ENCODE measurements at regions not wholly inside any gene's neighbourhood (a gene's known extent, or its start where the extent isn't known, plus 50 kb on each side); places are given as distances from the start of the nearest gene placed in this dataset.
A peak's percentile ranks its signal among the peaks of the same experiment; 100 is the strongest.

GRCh38 chr11:38788561-38788960, 2190.5 kb upstream of the RAG2 start:
- TF ChIP-seq EP300 (IDR thresholded peaks at IDR 0.05) (no peak), POLR2A (IDR thresholded peaks at IDR 0.05) (no peak)
- TF ChIP-seq, protein P1, sequence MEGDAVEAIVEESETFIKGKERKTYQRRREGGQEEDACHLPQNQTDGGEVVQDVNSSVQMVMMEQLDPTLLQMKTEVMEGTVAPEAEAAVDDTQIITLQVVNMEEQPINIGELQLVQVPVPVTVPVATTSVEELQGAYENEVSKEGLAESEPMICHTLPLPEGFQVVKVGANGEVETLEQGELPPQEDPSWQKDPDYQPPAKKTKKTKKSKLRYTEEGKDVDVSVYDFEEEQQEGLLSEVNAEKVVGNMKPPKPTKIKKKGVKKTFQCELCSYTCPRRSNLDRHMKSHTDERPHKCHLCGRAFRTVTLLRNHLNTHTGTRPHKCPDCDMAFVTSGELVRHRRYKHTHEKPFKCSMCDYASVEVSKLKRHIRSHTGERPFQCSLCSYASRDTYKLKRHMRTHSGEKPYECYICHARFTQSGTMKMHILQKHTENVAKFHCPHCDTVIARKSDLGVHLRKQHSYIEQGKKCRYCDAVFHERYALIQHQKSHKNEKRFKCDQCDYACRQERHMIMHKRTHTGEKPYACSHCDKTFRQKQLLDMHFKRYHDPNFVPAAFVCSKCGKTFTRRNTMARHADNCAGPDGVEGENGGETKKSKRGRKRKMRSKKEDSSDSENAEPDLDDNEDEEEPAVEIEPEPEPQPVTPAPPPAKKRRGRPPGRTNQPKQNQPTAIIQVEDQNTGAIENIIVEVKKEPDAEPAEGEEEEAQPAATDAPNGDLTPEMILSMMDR (IDR thresholded peaks at IDR 0.05), result no peak
- H3K4me1 ChIP-seq (ENCODE audit: insufficient read depth), result no peaks in the 10 kb centered on the region
- no peaks in the 10 kb centered on the region for H3K27me3 ChIP-seq
- no peaks in the 10 kb centered on the region for H3K9me3 ChIP-seq
- intact Hi-C loops (cut with DNase I), result no loop called here
- no peak overlapping the region for H3K4me3 ChIP-seq
- H3K27ac ChIP-seq, result no peak overlapping the region
- H3K36me3 ChIP-seq, result no peaks in the 10 kb centered on the region
- DNase-seq, result no peak

DNA sequence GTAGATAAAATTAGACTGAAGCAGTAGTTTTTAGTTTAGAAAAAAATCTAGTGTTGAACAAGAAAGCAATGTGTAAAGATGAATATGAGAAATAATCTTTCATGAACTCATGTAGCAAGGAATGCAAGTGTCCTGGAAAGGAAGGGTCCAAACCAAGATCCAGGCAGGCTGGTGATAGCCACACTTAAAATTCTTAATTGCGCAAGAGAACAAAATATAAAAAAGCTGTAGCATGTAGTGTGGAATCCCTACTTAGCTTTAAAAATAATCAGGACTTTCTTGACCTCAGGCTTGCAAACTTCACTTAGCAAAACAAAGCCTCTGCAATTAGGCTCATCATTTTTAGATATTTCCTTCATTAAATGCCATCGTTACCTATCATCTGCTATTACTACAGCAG, 2186.1 kb upstream of the RAG2 start:
- H3K9me3 ChIP-seq, result no peaks in the 10 kb centered on the region
- TF ChIP-seq POLR2A (IDR thresholded peaks at IDR 0.05), result no peak
- TF ChIP-seq, protein P1 (IDR thresholded peaks at IDR 0.05), result no peak
- no peak for TF ChIP-seq EP300 (IDR thresholded peaks at IDR 0.05)
- no peaks in the 10 kb centered on the region for H3K4me1 ChIP-seq (ENCODE audit: insufficient read depth)
- H3K36me3 ChIP-seq, result no peaks in the 10 kb centered on the region
- no peaks in the 10 kb centered on the region for H3K27me3 ChIP-seq
- WGBS, 3 donors, result 54 to 81% (median 80%) methylated on average over 2 of the region's 2 CpGs
- intact Hi-C loops (cut with DNase I), result no loop called here
- H3K27ac ChIP-seq, result no peak overlapping the region
- no peak overlapping the region for H3K4me3 ChIP-seq
- DNase-seq, result no peak

- intact Hi-C loops (cut with DNase I), result no loop called here
Measured at GRCh38 chr11:38766796-38767195, 2168.8 kb upstream of the RAG2 start.

GRCh38 chr11:38759394-38759793, 2161.4 kb upstream of the RAG2 start:
- Histone ChIP-seq H3K4me1 (ENCODE audit: insufficient read depth) (no peaks in the 10 kb centered on the region), H3K27me3 (no peaks in the 10 kb centered on the region), H3K27ac (peak overlapping the region in 1 of 2 donors; percentile 32), H3K9me3 (no peaks in the 10 kb centered on the region), H3K36me3 (no peaks in the 10 kb centered on the region), H3K4me3 (no peak overlapping the region)
- DNase-seq, result no peak
- TF ChIP-seq POLR2A (IDR thresholded peaks at IDR 0.05) (no peak), EP300 (IDR thresholded peaks at IDR 0.05) (no peak)
- TF ChIP-seq, protein P1 (IDR thresholded peaks at IDR 0.05), result no peak
- intact Hi-C loops (cut with DNase I), result no loop called here

More at GRCh38 chr11:38766796-38767195, 2168.8 kb upstream of the RAG2 start:
- Histone ChIP-seq H3K9me3 (no peaks in the 10 kb centered on the region), H3K4me1 (ENCODE audit: insufficient read depth) (no peaks in the 10 kb centered on the region), H3K27ac (no peak overlapping the region), H3K36me3 (no peaks in the 10 kb centered on the region), H3K4me3 (no peak overlapping the region), H3K27me3 (no peaks in the 10 kb centered on the region)
- TF ChIP-seq EP300 (IDR thresholded peaks at IDR 0.05) (no peak), POLR2A (IDR thresholded peaks at IDR 0.05) (no peak)
- TF ChIP-seq, protein P1 (IDR thresholded peaks at IDR 0.05), result no peak
- DNase-seq, result no peak

DNA sequence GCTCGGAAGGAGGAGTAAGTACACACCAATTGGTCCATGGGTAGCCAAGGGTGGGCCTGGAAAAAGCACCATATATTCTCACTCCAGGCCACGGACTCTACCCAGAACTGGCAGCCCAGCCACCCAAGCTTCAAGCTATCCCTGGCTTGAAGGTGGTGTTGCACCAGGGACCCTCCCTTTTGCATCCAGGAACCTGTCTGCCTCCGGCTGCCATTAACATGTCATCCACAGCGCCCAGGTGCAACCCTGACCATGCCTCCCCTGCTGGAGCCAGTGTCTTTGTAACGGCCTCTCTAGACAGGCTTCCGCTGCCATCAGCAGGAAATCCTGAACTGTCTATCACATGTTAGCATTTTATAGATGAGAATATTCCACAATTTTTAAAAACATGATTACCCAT, 2158.5 kb upstream of the RAG2 start:
- no peaks in the 10 kb centered on the region for H3K4me1 ChIP-seq (ENCODE audit: insufficient read depth)
- no peaks in the 10 kb centered on the region for H3K27me3 ChIP-seq
- intact Hi-C loops (cut with DNase I), result no loop called here
- H3K9me3 ChIP-seq, result no peaks in the 10 kb centered on the region
- TF ChIP-seq EP300 (IDR thresholded peaks at IDR 0.05) (no peak), POLR2A (IDR thresholded peaks at IDR 0.05) (no peak)
- TF ChIP-seq, protein P1 (IDR thresholded peaks at IDR 0.05), result no peak
- no peak for DNase-seq
- H3K36me3 ChIP-seq, result no peaks in the 10 kb centered on the region
- WGBS, 3 donors, result 94 to 96% (median 96%) methylated on average over 6 of the region's 6 CpGs
- no peak overlapping the region for H3K4me3 ChIP-seq
- H3K27ac ChIP-seq, result no peak overlapping the region

All from ovary (tissue), 7 donors.